Spleen (tissue), 11 donors: ENCODE measurements at regions not wholly inside any gene's neighbourhood (a gene's known extent, or its start where the extent isn't known, plus 50 kb on each side); places are given as distances from the start of the nearest gene placed in this dataset.

Experiments used
- DNase-seq: peaks from one replicate; pipeline ENCODE4 v3.0.0-alpha.2; 2020
- H3K27ac ChIP-seq, 8 donors: fragments of 200-600 bp; sonication (generic) in 7 of 8; 1 replicate in 4 of 8; 2 replicates in 4 of 8; pipeline versions ENCODE4 v1.5.0 to v1.8.0; 2016 to 2021; ENCODE audit warnings: inconsistent platforms in 4 of 8, mild to moderate bottlenecking in 4 of 8, moderate library complexity in 1 of 8
- H3K27me3 ChIP-seq, 7 donors: fragments of 200-600 bp; sonication (generic) in 6 of 7; replicated peaks in 1 of 7; 1 replicate in 4 of 7; 2 replicates in 3 of 7; pipeline versions ENCODE4 v1.5.0 to v1.8.0; 2016 to 2021; ENCODE audit warnings: inconsistent platforms in 3 of 7, mild to moderate bottlenecking in 1 of 7
- H3K36me3 ChIP-seq, 6 donors: fragments of 200-600 bp; sonication (generic) in 5 of 6; 1 replicate in 4 of 6; 2 replicates in 2 of 6; pipeline versions ENCODE4 v1.5.0 to v1.8.0; 2016 to 2021; ENCODE audit warnings: inconsistent platforms in 2 of 6
- H3K4me1 ChIP-seq, 6 donors: fragments of 200-600 bp; sonication (generic) in 5 of 6; 1 replicate in 3 of 6; 2 replicates in 3 of 6; pipeline versions ENCODE4 v1.5.0 to v1.8.0; 2016 to 2021; ENCODE audit warnings: inconsistent platforms in 3 of 6
- H3K4me3 ChIP-seq, 8 donors: fragments of 200-600 bp; sonication (generic) in 7 of 8; 1 replicate in 4 of 8; 2 replicates in 4 of 8; pipeline versions ENCODE4 v1.5.0 to v1.8.0; 2016 to 2021; ENCODE audit warnings: inconsistent platforms in 4 of 8, mild to moderate bottlenecking in 4 of 8, moderate library complexity in 2 of 8
- H3K9me3 ChIP-seq, 8 donors: fragments of 200-600 bp; sonication (generic) in 7 of 8; 1 replicate in 4 of 8; 2 replicates in 4 of 8; pipeline versions ENCODE4 v1.5.0 to v1.8.0; 2016 to 2021; ENCODE audit warnings: inconsistent platforms in 4 of 8
- CTCF ChIP-seq, 11 experiments: fragments of 200-600 bp in 7 of 11; fragments of 450-650 bp in 4 of 11; sonication (generic) in 4 of 11; IDR thresholded peaks in 8 of 11; conservative IDR thresholded peaks in 3 of 11; 1 replicate in 7 of 11; 2 replicates in 4 of 11; pipeline versions ENCODE4 v1.4.0 to v1.8.0; 2016 to 2021; ENCODE audit warnings: antibody characterized with exemption in 11 of 11, inconsistent platforms in 4 of 11, mild to moderate bottlenecking in 1 of 11
- POLR2A ChIP-seq, 3 donors: fragments of 450-650 bp; IDR thresholded peaks; one replicate each; pipeline ENCODE4 v1.5.1; 2017; ENCODE audit warnings: antibody characterized with exemption in 3 of 3, mild to moderate bottlenecking in 1 of 3
- POLR2AphosphoS5 ChIP-seq, 3 donors: sonication (generic); formaldehyde crosslinking; IDR thresholded peaks; one replicate each; pipeline ENCODE4 v1.5.1; 2017; ENCODE audit warnings: antibody characterized with exemption in 3 of 3
- WGBS, 5 donors: extraction: QIAGEN DNeasy Blood & Tissue Kit in 3 of 5; methylation state at CpG; one replicate each; pipeline versions ENCODE4 v1.1.5 to v1.1.7; 2013 to 2018; 5-methylcytosine and 5-hydroxymethylcytosine counted together
- intact Hi-C: fragments of 100-400 bp; cut with DNase I; formaldehyde crosslinking; loops from one replicate; pipeline ENCODE4 v1.15.0; 2023; ENCODE audit warnings: low total_unique reads
- donor health status: healthy with polysubstance abuse.
- donor health status: DM: no; HTN: no; CAD: no; lungs with moderate emphysema.
- donor health status: DM: no; HTN: no; CAD: no.
- donor health status: Bipolar disorder and iron deficiency.
- donor health status: healthy.
- donor health status: DM: no; HTN: no; CAD: no.
- donor health status: DM: yes; HTN: yes; CAD: no.

DNA sequence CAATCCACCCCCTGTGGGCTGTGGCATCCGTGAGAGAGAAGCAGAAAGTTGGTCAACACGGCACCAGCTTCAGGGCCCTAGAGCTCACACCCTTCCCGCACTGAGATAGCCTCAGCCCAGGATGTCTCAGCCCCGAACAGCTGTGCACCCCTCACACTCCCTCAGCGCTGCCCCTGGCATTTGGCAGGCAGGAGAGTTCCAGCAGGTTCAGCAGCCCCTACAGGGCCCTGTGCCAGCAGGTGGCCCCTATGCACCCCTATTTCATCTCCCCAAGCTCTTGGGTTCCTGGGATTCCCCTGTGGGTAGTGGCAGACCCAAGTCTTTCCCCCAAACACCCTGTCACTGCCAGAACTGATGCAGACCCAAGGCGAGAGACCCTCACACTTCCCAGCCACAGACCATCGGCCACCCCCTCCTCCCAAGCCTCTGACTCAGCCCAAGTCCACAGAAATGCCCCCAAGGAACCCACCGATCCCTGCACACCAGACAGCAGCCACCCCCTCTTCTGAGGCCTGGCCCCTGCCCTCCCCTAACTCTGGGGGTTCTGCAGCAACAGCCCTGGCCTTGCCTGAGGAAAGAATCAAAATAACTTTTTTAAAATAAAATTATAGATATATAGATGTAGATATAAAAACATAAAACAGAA lies 183.6 kb downstream of the IGLL1 start:
- Histone ChIP-seq H3K4me1 (no peaks in the 10 kb centered on the region), H3K27me3 (peaks cover 0 to 17% (median 0%) of the 10 kb centered on the region in 7 donors), H3K27ac (no peak overlapping the region), H3K4me3 (no peak overlapping the region), H3K9me3 (no peaks in the 10 kb centered on the region), H3K36me3 (no peaks in the 10 kb centered on the region)
- WGBS, 5 donors, result 55 to 71% (median 64%) methylated on average over 7 to 8 of the region's 8 CpGs
- intact Hi-C loops, result no loop called here
- DNase-seq, result no peak
- TF ChIP-seq CTCF (IDR thresholded peaks at IDR 0.05 in 8 of 11, conservative IDR thresholded peaks at IDR 0.05 in 3 of 11) (no peak), POLR2A (IDR thresholded peaks at IDR 0.05) (no peak), POLR2AphosphoS5 (IDR thresholded peaks at IDR 0.05) (no peak)

DNA sequence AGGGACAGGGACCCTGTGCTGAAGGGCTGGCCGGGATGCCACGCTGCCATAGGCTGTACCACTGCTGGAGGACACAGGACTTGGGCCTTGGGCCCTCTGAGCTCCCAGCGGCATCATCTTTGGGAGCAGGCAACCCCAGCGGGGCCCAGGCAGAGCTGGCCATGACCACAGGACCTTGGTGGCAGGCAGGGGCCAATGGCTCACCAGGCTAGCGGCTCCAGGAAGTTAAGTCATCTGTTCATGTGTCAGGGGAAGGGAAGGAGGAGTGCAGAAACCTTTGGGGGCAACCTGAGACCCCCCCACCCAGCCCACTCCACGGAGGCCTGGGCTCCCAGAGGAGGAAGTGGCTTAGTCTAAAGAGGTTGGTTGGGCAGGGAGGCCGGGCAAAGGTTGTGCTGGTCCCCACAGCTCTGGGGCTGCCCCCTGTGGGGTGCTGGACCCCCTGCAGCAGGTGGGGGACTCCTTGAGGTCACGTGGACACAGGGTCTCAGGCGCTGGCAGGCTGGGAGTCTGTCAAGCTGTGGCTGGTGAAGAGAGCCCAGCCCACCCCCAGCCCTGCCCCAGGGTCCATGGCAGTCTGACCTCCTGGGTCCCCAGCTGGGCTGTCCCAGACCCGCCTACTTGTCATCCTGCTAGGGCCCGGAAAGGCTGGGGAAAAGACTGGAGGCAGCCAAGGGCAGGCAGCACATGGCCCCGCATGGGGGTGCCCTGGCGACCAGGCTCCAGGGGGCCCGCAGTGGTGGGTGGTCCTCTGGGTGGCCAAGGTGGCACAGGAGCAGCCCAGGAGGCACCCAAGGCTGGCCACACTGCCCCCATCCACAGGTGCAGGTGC lies 184.3 kb downstream of the IGLL1 start:
- WGBS, 5 donors, result 57 to 67% (median 60%) methylated on average over 9 to 14 of the region's 14 CpGs
- H3K9me3 ChIP-seq, result no peaks in the 10 kb centered on the region
- H3K4me1 ChIP-seq, result no peaks in the 10 kb centered on the region
- H3K36me3 ChIP-seq, result no peaks in the 10 kb centered on the region
- H3K27ac ChIP-seq, result no peak overlapping the region
- peak; percentile 56 for DNase-seq
- peaks cover 0 to 10% (median 0%) of the 10 kb centered on the region in 7 donors for H3K27me3 ChIP-seq
- TF ChIP-seq CTCF (IDR thresholded peaks at IDR 0.05 in 8 of 11, conservative IDR thresholded peaks at IDR 0.05 in 3 of 11) (no peak), POLR2AphosphoS5 (IDR thresholded peaks at IDR 0.05) (no peak), POLR2A (IDR thresholded peaks at IDR 0.05) (no peak)
- no peak overlapping the region for H3K4me3 ChIP-seq
- intact Hi-C loops, result no loop called here

DNA sequence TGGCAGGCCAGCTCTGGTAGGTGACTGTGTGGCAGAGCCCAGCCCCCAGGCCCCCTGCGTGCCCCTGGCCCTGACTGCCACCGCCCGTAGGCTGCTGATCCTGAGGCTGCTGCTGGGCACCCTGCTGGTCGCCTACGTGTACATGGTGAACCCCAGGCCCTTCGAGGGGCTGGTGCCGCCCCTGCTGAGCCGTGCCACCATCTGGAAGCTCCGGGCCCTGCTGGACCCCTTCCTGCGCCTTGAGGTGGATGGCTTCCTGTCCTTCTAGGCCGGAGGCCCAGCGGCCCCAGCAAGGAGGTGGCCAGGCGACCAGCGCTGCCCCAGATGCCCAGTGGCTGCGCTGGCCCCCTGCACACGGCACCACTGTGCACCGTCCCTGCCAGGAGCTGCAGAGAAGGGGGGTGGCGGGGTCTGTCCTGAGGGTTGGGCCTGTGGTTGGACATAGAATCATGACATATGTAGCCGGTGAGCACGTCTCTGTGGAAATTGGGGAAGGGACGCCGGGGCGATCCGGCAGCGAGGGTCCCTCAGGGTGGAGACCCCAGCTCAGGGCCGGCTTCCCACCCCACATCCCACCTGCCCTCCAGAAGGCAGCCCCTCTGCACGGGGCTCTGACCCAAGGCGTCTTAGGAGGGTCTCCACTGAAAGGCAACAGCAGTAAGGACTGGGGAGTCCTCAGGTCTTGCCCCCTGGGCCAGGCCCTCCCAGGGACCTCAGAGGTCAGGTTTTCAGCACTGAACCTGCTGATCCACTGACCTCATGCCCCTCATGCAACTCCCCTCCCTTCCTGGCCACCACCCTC lies 185.4 kb downstream of the IGLL1 start:
- Histone ChIP-seq H3K4me3 (no peak overlapping the region), H3K36me3 (no peaks in the 10 kb centered on the region), H3K4me1 (no peaks in the 10 kb centered on the region), H3K27ac (no peak overlapping the region), H3K27me3 (peaks cover 0 to 3% (median 0%) of the 10 kb centered on the region in 7 donors), H3K9me3 (no peaks in the 10 kb centered on the region)
- no peak for TF ChIP-seq CTCF (IDR thresholded peaks at IDR 0.05 in 8 of 11, conservative IDR thresholded peaks at IDR 0.05 in 3 of 11)
- TF ChIP-seq POLR2AphosphoS5 (IDR thresholded peaks at IDR 0.05), result no peak
- TF ChIP-seq POLR2A (IDR thresholded peaks at IDR 0.05), result no peak
- 86 to 96% (median 89%) methylated on average over 13 to 28 of the region's 28 CpGs for WGBS, 5 donors
- no peak for DNase-seq
- intact Hi-C loops, result no loop called here
